K562 (cell line): ENCODE measurements at regions not wholly inside any gene's neighbourhood (a gene's known extent, or its start where the extent isn't known, plus 50 kb on each side); places are given as distances from the start of the nearest gene placed in this dataset.

ENCODE experiments used
- ATF1 ChIP-seq, 2 experiments: fragments of 450-650 bp in 1 of 2; IDR thresholded peaks; 2 replicates each; pipeline ENCODE4 v1.6.1; 2016; ENCODE audit warnings: missing compliant biosample characterization in 1 of 2, missing genetic modification characterization in 1 of 2
- ATF4 ChIP-seq: fragments of 450-650 bp; formaldehyde crosslinking; IDR thresholded peaks from 2 replicates; pipeline ENCODE4 v1.4.0; 2022; ENCODE audit warnings: mild to moderate bottlenecking, moderate library complexity
- HNRNPK ChIP-seq: fragments of 200-400 bp; formaldehyde crosslinking; IDR thresholded peaks from one replicate; pipeline ENCODE4 v1.6.1; 2018; ENCODE audit warnings: mild to moderate bottlenecking, low read depth, low read length; ENCODE audit not compliant: poor library complexity, severe bottlenecking
- MAX ChIP-seq: sonication (generic); formaldehyde crosslinking; IDR thresholded peaks from 2 replicates; pipeline ENCODE4 v1.9.0; 2022; ENCODE audit warnings: mild to moderate bottlenecking, missing genetic modification reagents
- MCM2 ChIP-seq: fragments of 450-650 bp; IDR thresholded peaks from 2 replicates; pipeline ENCODE4 v1.6.1; 2017; ENCODE audit warnings: low read depth, mild to moderate bottlenecking
- MTA3 ChIP-seq: fragments of 450-650 bp; formaldehyde crosslinking; IDR thresholded peaks from 2 replicates; pipeline ENCODE4 v1.6.1; 2017; ENCODE audit warnings: mild to moderate bottlenecking, borderline replicate concordance
- NR2C2 ChIP-seq, 2 experiments: fragments of 200-800 bp in 1 of 2; sonication (Bioruptor generic) in 1 of 2; sonication (generic) in 1 of 2; formaldehyde crosslinking in 1 of 2; IDR thresholded peaks; 2 replicates each; pipeline versions ENCODE4 v1.6.1 to v1.8.0; 2016 to 2022; ENCODE audit warnings: mild to moderate bottlenecking in 1 of 2, missing compliant biosample characterization in 1 of 2, missing genetic modification characterization in 1 of 2, missing genetic modification reagents in 1 of 2
- PBX2 ChIP-seq, 2 experiments: IDR thresholded peaks in 1 of 2; conservative IDR thresholded peaks in 1 of 2; 2 replicates each; pipeline ENCODE4 v1.6.1; 2016; ENCODE audit warnings: low read depth in 2 of 2, mild to moderate bottlenecking in 1 of 2, missing compliant biosample characterization in 1 of 2, missing genetic modification characterization in 1 of 2, moderate library complexity in 1 of 2
- RNF2 ChIP-seq: sonication (generic); IDR thresholded peaks from 2 replicates; pipeline ENCODE4 v1.6.1; 2016
- ZNF408 ChIP-seq: fragments of 250-450 bp; sonication (Bioruptor Pico); IDR thresholded peaks from 2 replicates; pipeline ENCODE4 v1.4.0; 2020; ENCODE audit warnings: low read depth, mild to moderate bottlenecking, moderate library complexity
- TF ChIP-seq, protein P1 (sequence below), 3 experiments: fragments of 200-800 bp in 1 of 3; fragments of 250-450 bp in 1 of 3; fragments of 450-650 bp in 1 of 3; sonication (Bioruptor Pico) in 1 of 3; sonication (Bioruptor generic) in 1 of 3; formaldehyde crosslinking in 1 of 3; IDR thresholded peaks; 2 replicates each; pipeline versions ENCODE4 v1.6.1 to v1.8.0; 2016 to 2022; ENCODE audit warnings: mild to moderate bottlenecking in 2 of 3, missing genetic modification characterization in 2 of 3, missing compliant biosample characterization in 1 of 3, moderate library complexity in 1 of 3
- TF ChIP-seq, protein P2 (sequence below): fragments of 450-650 bp; IDR thresholded peaks from 2 replicates; pipeline ENCODE4 v1.6.1; 2016; ENCODE audit warnings: missing biosample characterization, missing genetic modification characterization
- TF ChIP-seq, protein P3 (sequence below): sonication (generic); formaldehyde crosslinking; IDR thresholded peaks from 2 replicates; pipeline ENCODE4 v1.4.0; 2020; ENCODE audit warnings: mild to moderate bottlenecking, missing genetic modification reagents

DNA sequence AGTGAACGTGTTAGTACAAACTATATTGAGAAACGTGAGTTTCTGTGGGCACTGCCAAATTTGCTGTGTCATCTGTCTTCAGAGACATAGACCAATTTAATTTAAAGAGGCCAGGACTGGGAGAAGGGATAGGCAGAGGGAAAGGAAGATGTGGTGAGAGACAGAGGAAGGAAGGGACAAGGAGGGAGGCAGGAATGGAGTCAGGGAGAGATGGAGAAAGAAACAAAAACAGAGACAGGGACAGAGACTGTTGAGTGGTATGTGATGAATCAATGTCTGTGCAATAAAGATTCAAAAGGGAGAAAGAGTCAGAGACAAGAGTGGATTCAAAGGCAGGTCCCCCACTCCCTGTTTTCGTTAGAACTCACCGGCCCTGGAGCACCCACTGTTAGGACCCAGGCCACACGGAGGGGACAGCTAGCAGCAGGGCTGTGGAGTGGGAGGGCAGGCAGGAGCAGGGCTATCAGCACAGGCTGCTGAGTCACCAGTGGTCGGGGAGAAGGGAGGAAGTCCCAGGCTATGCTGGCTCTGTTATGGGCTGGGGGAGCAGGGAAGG is 51.6 kb upstream of the CHD6 start (continued):
- no peak for TF ChIP-seq PBX2 (CRISPR knock-in tag; IDR thresholded peaks at IDR 0.05; ENCODE audit: low read depth)
- TF ChIP-seq PBX2 (tag; conservative IDR thresholded peaks at IDR 0.05; ENCODE audit: low read depth) = 0 out of 2 replicates have a peak, but pooled peaks have one; percentile 5
- TF ChIP-seq NR2C2 (CRISPR knock-in tag; IDR thresholded peaks at IDR 0.05) = no peak
- no peak for TF ChIP-seq NR2C2 (tag; IDR thresholded peaks at IDR 0.05)
- TF ChIP-seq, protein P1, sequence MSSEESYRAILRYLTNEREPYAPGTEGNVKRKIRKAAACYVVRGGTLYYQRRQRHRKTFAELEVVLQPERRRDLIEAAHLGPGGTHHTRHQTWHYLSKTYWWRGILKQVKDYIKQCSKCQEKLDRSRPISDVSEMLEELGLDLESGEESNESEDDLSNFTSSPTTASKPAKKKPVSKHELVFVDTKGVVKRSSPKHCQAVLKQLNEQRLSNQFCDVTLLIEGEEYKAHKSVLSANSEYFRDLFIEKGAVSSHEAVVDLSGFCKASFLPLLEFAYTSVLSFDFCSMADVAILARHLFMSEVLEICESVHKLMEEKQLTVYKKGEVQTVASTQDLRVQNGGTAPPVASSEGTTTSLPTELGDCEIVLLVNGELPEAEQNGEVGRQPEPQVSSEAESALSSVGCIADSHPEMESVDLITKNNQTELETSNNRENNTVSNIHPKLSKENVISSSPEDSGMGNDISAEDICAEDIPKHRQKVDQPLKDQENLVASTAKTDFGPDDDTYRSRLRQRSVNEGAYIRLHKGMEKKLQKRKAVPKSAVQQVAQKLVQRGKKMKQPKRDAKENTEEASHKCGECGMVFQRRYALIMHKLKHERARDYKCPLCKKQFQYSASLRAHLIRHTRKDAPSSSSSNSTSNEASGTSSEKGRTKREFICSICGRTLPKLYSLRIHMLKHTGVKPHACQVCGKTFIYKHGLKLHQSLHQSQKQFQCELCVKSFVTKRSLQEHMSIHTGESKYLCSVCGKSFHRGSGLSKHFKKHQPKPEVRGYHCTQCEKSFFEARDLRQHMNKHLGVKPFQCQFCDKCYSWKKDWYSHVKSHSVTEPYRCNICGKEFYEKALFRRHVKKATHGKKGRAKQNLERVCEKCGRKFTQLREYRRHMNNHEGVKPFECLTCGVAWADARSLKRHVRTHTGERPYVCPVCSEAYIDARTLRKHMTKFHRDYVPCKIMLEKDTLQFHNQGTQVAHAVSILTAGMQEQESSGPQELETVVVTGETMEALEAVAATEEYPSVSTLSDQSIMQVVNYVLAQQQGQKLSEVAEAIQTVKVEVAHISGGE (CRISPR knock-in tag; IDR thresholded peaks at IDR 0.05) = no peak
- TF ChIP-seq ATF4 (CRISPR knock-in tag) = no peak
- peak; percentile 63 for TF ChIP-seq MTA3
- TF ChIP-seq HNRNPK = no peak
- TF ChIP-seq MCM2 = no peak
- no peak for TF ChIP-seq ZNF408
- TF ChIP-seq MAX (CRISPR knock-in tag) = no peak
- TF ChIP-seq RNF2 = no peak
- TF ChIP-seq ATF1 (CRISPR knock-in tag; IDR thresholded peaks at IDR 0.05) = no peak
- TF ChIP-seq ATF1 (tag; IDR thresholded peaks at IDR 0.05) = peak; percentile 42; the same call in 1 of the 2 replicates
- TF ChIP-seq, protein P2, sequence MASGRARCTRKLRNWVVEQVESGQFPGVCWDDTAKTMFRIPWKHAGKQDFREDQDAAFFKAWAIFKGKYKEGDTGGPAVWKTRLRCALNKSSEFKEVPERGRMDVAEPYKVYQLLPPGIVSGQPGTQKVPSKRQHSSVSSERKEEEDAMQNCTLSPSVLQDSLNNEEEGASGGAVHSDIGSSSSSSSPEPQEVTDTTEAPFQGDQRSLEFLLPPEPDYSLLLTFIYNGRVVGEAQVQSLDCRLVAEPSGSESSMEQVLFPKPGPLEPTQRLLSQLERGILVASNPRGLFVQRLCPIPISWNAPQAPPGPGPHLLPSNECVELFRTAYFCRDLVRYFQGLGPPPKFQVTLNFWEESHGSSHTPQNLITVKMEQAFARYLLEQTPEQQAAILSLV (tag) = 0 out of 2 replicates have a peak, but pooled peaks have one; percentile 9
- TF ChIP-seq, protein P3, sequence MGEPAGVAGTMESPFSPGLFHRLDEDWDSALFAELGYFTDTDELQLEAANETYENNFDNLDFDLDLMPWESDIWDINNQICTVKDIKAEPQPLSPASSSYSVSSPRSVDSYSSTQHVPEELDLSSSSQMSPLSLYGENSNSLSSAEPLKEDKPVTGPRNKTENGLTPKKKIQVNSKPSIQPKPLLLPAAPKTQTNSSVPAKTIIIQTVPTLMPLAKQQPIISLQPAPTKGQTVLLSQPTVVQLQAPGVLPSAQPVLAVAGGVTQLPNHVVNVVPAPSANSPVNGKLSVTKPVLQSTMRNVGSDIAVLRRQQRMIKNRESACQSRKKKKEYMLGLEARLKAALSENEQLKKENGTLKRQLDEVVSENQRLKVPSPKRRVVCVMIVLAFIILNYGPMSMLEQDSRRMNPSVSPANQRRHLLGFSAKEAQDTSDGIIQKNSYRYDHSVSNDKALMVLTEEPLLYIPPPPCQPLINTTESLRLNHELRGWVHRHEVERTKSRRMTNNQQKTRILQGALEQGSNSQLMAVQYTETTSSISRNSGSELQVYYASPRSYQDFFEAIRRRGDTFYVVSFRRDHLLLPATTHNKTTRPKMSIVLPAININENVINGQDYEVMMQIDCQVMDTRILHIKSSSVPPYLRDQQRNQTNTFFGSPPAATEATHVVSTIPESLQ (CRISPR knock-in tag) = no peak
